Activated gamma-delta T cell (primary cell): ENCODE measurements at regions not wholly inside any gene's neighbourhood (a gene's known extent, or its start where the extent isn't known, plus 50 kb on each side); places are given as distances from the start of the nearest gene placed in this dataset.
"Not testable (repeated sequence)": the region's sequence is repeated elsewhere in the genome, so short reads cannot be mapped to it uniquely, and the experiment has no call there.

Experiments used
- DNase-seq: peaks from one replicate; lab custom pipeline; 2025; lab: John Stamatoyannopoulos, UW

- not testable (repeated sequence) for DNase-seq
Observed at GRCh38 chr1:148432318-148432717, 50.8 kb downstream of the PPIAL4G start.

- DNase-seq, result not testable (repeated sequence)
Observed at GRCh38 chr1:148429856-148430255, 53.2 kb downstream of the PPIAL4G start.

- not testable (repeated sequence) for DNase-seq
Observed at GRCh38 chr1:148426940-148427611, 56.0 kb downstream of the PPIAL4G start.

DNA sequence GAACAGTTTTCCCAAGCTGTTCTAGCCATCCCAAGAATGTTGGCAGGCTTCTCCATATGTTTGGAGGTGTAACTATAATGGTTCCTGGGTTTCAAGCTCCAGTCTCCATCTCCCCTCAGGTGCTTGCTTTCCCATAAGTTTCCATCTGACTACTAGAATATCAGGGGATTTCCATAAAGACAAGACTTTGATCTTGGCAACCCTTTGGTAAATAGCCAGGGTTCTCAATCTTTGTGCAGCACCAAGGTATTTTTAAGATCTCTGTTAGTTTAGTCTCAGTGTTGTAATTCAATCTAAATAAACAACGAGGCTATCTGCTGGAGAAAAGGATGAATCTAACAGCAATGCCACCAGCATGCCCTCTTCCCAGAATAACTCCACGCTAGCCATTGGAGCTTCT is 56.7 kb downstream of the PPIAL4G start:
- DNase-seq, result not testable (repeated sequence)

- DNase-seq, result not testable (repeated sequence)
Observed at GRCh38 chr1:148424143-148425003, 58.7 kb downstream of the PPIAL4G start.

GRCh38 chr1:148422921-148423320 is 60.2 kb downstream of the PPIAL4G start:
- DNase-seq, result not testable (repeated sequence)

DNA sequence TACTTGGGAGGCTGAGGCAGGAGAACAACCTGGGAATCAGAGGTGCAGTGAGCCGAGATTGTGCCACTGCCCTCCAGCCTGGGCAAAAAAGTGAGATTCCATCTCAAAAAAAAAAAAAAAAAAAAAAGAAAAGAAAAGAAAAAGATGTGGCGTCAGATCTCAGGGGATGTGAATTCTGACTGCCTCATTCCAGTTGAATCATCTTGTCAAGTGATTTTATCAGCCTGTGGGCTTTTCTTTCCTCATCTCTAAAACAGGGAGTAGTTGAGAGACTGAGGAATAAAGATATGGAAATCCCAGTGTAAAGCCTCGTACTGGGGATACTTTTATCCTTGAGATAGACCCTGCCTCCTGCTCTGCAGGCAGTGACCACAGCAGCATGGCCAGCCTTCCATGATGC is 65.9 kb downstream of the PPIAL4G start:
- not testable (repeated sequence) for DNase-seq

DNA sequence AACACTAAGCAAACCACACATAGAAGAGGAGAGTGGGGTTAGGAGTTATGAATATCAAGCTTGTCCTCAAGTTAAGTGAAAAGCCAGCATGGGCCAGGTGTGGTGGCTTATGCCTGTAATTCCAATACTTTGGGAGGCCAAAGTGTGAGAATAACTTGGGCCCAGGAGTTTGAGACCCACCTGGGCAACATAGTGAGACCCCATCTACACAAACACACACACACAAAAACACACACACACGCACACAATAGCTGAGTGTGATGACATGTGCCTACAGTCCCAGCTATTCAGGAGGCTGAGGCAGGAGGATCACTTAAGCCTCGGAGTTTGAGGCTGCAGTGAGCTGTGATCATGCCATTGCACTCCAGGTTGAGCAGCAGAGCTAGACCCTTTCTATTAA is 69.7 kb downstream of the PPIAL4G start:
- DNase-seq, result not testable (repeated sequence)

DNA sequence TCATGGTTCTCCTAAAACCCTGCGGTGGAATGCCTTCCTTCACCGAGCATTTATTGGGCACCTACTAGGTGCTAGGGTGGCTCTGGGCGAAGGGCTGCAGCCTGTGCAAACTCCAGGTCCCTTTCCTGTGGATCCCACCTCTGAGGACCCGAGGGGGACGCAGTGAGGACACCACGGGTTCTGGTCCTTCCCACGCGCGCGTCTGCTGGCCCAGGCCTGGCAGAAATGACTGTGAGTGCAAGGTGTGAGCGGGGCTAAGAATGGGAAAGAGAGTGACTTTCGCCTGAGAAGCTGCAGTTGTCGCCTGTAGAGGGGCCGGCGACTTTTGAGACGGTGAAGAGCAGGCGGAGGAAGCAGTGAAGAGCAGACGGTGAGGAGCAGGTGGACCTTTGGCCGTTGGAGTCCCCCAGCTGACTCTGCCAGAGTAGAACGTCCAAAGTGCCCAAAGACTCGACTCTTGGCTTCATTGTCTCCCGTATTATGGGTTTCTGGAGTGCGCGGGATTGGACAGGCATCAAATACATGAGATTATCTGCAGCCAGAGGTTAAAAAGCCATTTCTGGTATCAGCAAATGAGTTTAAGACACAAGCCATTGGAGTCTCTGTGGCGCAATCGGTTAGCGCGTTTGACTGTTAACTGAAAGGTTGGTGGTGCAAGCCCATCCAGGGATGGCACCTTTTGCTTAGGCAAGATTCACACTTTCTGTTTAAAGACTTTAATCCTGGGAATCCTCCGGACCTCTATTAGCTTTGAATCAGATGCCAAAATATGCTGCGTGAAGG is 78.1 kb downstream of the PPIAL4G start:
- not testable (repeated sequence) for DNase-seq

DNA sequence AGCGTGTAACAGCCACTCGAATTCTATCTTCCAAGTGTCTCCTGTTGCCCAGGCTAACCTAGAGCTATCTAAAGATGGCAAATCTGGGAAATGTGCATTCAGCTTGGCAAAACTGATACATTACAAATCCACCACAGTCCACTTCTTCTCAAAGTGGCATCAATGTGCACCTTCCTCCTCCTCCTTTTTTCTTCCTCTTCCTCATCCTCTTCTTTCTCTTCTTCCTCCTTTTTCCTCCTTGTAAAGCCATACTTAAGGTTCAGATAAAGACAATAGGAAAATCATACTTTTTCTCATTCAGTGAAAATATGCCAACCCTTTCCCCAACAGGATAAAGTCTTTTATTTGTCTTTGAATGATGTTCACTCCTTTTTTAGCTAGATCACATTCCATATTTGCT is 79.2 kb downstream of the PPIAL4G start:
- not testable (repeated sequence) for DNase-seq

GRCh38 chr1:148403085-148403456 is 80.0 kb downstream of the PPIAL4G start:
- DNase-seq, result not testable (repeated sequence)

DNA sequence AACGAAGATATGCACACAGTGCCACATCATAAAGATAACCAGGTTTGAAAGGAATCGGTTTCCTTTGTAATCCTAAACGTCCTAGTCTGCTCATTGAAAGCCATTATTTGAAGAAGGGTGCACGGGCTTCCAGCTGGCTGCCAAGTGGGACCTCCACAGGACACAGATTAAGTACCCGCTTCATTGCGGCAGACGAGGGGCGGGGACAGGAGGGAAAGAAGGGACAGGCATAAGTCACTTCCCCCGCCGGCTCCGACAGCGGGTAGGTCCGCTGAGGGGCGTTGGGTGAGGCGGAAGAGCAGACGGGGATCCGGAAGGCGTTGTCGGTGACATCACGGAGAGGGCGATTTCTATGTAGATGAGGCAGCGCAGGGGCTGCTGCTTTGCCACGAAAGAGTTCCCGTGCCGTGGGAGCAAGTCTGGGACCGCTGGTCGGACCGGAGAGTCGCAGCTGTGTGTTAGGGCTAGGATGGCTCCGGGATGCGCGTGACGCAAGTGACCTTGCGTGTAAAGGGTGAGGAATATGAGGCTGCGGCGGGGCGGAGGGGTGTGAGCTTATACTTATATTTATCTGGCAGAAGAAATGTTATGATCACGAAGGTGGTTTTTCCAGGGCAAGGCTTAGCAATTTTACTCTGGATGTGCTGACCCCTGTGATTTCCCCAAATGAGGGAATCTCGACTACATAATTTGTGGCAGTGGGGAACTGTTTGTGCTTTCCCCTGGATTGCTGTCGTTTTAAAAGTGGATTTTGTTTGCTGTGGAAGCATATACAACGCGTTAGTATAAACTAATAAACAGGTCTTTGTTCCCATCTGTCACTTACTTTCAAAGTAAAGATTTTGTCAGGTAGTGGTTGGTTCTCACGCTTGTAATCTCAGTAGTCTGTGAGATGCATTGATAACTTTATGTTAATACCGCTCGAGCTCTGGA is 80.7 kb downstream of the PPIAL4G start:
- peak; percentile 69 for DNase-seq

GRCh38 chr1:148397516-148397915 is 85.6 kb downstream of the PPIAL4G start:
- not testable (repeated sequence) for DNase-seq

- not testable (repeated sequence) for DNase-seq
Observed at GRCh38 chr1:148392505-148392904, 90.6 kb downstream of the PPIAL4G start.

DNA sequence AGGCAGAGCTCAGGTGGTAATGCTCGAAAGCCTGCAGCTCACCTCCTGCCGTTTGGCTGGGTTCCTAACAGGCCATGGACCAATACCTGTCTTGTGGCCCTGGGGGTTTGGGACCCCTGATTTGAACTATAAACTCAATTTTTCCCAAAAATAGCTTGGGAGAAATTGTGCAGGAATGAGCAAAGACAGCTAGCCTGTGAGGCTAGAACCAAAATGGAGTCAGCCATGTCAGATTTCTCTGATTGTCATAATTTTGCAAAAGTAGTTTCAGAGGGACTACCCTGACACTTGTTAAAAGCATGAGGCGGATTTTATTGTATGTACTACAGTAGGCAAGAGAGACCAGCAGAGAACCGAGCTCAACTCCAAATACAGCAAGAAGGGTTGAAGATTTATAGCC is 91.8 kb downstream of the PPIAL4G start:
- DNase-seq, result not testable (repeated sequence)

- DNase-seq, result no peak
Observed at GRCh38 chr1:148389027-148389339, 94.1 kb downstream of the PPIAL4G start.

DNA sequence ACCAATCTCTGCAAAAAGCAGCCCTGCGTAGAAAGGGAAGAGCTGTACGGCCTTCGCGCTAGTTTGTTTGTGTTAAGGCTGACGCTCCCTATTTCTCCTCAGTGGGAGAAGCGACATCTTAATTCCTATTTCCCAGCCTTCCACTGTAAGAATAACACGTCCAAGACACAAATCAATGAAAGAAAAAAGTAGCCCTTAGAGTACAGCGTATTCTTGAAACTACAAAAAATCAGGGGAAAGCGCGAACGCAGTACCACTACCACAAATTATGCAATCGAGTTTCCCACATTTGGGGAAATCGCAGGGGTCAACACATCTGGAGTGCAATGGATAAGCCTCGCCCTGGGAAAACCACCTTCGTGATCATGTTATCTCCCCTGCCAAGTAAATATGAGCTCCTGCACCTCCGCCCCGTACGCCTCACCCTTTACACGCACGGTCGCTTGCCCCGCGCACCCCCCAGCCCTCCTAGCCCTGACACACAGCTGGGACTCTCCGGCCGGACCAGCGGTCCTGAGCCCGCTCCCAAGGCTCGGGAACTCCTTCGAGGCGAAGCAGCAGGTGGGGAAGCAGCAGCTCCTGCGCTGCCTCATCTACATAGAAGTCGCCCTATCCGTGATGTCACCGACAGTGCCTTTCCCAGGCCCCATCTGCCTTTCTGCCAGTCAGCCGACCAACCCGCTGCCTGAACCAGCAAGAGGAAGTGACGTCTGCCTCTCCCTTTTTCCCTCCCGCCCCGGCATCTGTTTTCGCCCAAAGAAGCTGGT is 94.7 kb downstream of the PPIAL4G start:
- DNase-seq, result peak; percentile 43

DNA sequence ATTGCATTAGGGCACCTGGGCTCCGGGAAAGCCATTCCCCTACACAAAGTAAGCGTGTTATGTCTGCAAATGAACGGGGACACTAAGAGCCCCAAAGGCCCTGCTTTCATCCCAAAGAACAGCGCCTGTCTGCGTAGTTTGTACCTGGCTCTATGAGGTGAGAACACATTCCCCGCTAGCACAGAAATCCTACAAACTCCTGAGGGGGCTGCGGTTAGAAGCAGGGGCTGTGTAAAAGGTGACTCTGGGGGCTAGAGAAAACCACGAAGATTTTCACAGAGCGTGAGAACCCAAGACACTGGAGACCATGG is 95.2 kb downstream of the PPIAL4G start:
- not testable (repeated sequence) for DNase-seq

DNA sequence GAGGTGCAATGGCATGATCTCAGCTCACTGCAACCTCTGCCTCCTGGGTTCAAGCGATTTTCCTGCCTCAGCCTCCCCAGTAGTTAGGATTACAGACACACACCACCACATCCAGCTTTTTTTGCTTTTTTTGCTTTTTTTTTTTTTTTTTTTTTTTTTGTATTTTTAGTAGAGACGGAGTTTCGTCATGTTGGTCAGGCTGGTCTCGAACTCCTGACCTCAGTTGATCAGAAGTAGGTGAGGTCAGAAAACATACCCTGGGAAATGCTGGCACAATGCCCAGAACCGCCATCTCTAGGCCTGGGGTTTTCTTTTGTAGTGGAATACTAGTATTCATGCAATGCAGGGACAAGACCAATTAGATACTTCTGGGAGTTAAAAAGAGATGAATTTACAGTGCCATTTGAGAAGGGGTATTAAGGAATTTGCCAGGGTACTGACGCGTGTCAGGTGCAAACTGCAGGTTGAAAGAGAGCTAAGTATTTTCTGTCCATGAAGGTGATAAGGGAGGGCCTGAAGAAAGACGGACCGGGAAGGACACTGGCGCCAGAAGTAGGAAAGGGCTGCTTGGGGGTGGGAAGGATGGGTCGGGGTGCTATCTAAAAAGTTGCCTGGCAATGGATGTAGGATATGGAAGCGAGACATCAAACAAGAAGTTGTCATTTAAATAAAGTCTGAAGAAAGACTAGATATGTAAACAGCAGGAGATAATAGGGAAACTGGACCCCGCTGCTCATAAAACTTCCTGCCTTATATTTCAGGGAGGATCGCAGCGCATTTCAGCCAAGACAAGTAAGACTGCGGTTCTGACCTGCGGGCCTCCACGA is 95.8 kb downstream of the PPIAL4G start:
- DNase-seq, result not testable (repeated sequence)

DNA sequence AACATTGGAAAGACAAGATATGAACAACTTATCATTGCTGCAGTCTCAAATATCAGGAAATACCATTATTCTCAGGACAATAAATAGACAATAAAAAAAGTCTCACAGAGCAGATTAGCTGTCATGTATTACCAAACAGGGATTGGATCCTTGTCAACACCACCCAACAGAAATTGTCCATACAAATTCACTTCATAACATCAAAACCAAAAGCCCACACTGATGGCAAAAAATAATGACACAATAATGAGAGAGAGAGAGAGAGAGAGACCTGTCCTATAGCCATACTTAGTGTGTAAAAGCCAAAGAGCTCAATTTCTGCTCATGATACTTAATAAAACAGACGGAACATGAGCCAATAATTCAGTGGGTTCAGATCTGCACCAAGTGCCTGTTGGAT is 96.5 kb downstream of the PPIAL4G start:
- no peak for DNase-seq
